GM12878 (cell line): ENCODE measurements at regions not wholly inside any gene's neighbourhood (a gene's known extent, or its start where the extent isn't known, plus 50 kb on each side); places are given as distances from the start of the nearest gene placed in this dataset.

Experiments
- ASH2L ChIP-seq: fragments of 300-600, 200-600 bp; sonication (generic); IDR thresholded peaks from 2 replicates; pipeline ENCODE4 v1.6.1; 2017; ENCODE audit warnings: low read depth, mild to moderate bottlenecking, borderline replicate concordance
- CEBPB ChIP-seq, 2 experiments: fragments of 150-350 bp in 1 of 2; IDR thresholded peaks; 2 replicates each; pipeline ENCODE4 v1.6.1; 2012 to 2014; ENCODE audit warnings: low read depth in 2 of 2, low read length in 2 of 2, borderline replicate concordance in 1 of 2, inconsistent platforms in 1 of 2
- CTCF ChIP-seq, 3 experiments: IDR thresholded peaks in 2 of 3; conservative IDR thresholded peaks in 1 of 3; 2 replicates each; pipeline ENCODE4 v1.5.1; 2011; ENCODE audit warnings: low read depth in 3 of 3, low read length in 3 of 3, mild to moderate bottlenecking in 3 of 3, control low read depth in 2 of 3, moderate library complexity in 2 of 3, inconsistent platforms in 1 of 3, mixed read lengths in 1 of 3; ENCODE audit not compliant: control insufficient read depth in 2 of 3, insufficient read depth in 1 of 3; ENCODE audit errors: extremely low read depth in 1 of 3
- EP300 ChIP-seq, 2 experiments: fragments of 150-350 bp in 1 of 2; IDR thresholded peaks; 2 replicates each; pipeline ENCODE4 v1.6.1; 2011 to 2012; ENCODE audit warnings: low read depth in 2 of 2, low read length in 2 of 2, borderline replicate concordance in 1 of 2, improper control_type of control experiment in 1 of 2, inconsistent platforms in 1 of 2; ENCODE audit not compliant: control insufficient read depth in 1 of 2
- MTA2 ChIP-seq: fragments of 450-650 bp; IDR thresholded peaks from 2 replicates; pipeline ENCODE4 v1.6.1; 2016; ENCODE audit warnings: low read depth, mild to moderate bottlenecking, moderate library complexity

GRCh38 chr6:144548536-144548935 lies 263.4 kb downstream of the UTRN start:
- no peak for TF ChIP-seq ASH2L
- no peak for TF ChIP-seq MTA2
- no peak for TF ChIP-seq EP300 (IDR thresholded peaks at IDR 0.05; ENCODE audit: borderline replicate concordance in 1 of 2, control insufficient read depth in 1 of 2, low read depth in 2 of 2, low read length in 2 of 2)
- no peak for TF ChIP-seq CTCF (IDR thresholded peaks at IDR 0.05 in 2 of 3, conservative IDR thresholded peaks at IDR 0.05 in 1 of 3; ENCODE audit: control insufficient read depth in 2 of 3, extremely low read depth in 1 of 3, insufficient read depth in 1 of 3, low read depth in 3 of 3, low read length in 3 of 3)
- TF ChIP-seq CEBPB (IDR thresholded peaks at IDR 0.05; ENCODE audit: borderline replicate concordance in 1 of 2, low read depth in 2 of 2, low read length in 2 of 2): no peak
